Gastrocnemius medialis (tissue), 4 donors: ENCODE measurements at regions not wholly inside any gene's neighbourhood (a gene's known extent, or its start where the extent isn't known, plus 50 kb on each side); places are given as distances from the start of the nearest gene placed in this dataset.

ENCODE experiments used
- POLR2A ChIP-seq, 2 donors: fragments of 450-650 bp; IDR thresholded peaks; one replicate each; pipeline ENCODE4 v1.6.1; 2017; ENCODE audit warnings: antibody characterized with exemption in 2 of 2, mild to moderate bottlenecking in 2 of 2, moderate library complexity in 2 of 2
- TF ChIP-seq, protein P1 (sequence below), 5 experiments: fragments of 450-650 bp in 3 of 5; fragments of 200-600 bp in 2 of 5; sonication (generic) in 2 of 5; IDR thresholded peaks in 4 of 5; conservative IDR thresholded peaks in 1 of 5; 1 replicate in 4 of 5; 2 replicates in 1 of 5; pipeline ENCODE4 v1.5.1; 2016 to 2019; ENCODE audit warnings: antibody characterized with exemption in 5 of 5, mild to moderate bottlenecking in 3 of 5, moderate library complexity in 3 of 5

DNA sequence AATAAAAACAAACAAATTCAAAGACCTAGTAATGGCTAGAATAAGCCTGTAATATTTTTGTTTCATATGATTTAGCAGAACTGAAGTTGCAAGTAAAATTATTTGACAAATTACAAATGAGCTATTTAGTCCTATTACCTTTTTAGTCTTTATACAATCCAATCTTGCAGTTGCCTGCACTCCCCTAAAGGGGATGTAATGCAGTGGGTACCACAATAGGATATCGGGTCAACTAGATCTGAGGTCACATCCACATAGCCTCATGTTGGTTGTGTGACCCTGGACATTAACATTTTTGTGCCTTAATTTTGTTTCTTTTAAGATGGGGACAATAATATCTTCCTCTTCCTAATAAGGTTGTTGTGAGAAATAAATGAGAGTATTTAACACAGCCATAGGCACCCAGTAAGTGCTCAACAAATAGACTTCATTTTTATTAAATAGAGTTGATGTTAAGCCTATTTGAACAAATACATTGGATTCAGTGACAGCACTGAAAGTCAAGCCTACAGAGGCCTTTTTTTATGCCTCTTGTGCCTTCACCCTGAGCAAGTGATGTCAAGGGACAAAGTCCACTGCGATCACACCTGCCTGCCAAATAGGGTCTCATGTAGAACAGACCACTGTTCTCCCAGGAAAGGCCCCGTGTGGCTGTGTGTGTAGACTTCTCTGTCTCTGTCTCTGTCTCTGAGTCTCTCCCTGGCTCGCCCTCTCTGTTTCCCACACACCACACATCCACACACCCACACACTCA is 124.8 kb downstream of the EVX1 start:
- no peak for TF ChIP-seq POLR2A (IDR thresholded peaks at IDR 0.05)
- TF ChIP-seq, protein P1, sequence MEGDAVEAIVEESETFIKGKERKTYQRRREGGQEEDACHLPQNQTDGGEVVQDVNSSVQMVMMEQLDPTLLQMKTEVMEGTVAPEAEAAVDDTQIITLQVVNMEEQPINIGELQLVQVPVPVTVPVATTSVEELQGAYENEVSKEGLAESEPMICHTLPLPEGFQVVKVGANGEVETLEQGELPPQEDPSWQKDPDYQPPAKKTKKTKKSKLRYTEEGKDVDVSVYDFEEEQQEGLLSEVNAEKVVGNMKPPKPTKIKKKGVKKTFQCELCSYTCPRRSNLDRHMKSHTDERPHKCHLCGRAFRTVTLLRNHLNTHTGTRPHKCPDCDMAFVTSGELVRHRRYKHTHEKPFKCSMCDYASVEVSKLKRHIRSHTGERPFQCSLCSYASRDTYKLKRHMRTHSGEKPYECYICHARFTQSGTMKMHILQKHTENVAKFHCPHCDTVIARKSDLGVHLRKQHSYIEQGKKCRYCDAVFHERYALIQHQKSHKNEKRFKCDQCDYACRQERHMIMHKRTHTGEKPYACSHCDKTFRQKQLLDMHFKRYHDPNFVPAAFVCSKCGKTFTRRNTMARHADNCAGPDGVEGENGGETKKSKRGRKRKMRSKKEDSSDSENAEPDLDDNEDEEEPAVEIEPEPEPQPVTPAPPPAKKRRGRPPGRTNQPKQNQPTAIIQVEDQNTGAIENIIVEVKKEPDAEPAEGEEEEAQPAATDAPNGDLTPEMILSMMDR (IDR thresholded peaks at IDR 0.05 in 4 of 5, conservative IDR thresholded peaks at IDR 0.05 in 1 of 5): no peak
